ENCODE measurements at regions not wholly inside any gene's neighbourhood (a gene's known extent, or its start where the extent isn't known, plus 50 kb on each side); places are given as distances from the start of the nearest gene placed in this dataset.

DNA sequence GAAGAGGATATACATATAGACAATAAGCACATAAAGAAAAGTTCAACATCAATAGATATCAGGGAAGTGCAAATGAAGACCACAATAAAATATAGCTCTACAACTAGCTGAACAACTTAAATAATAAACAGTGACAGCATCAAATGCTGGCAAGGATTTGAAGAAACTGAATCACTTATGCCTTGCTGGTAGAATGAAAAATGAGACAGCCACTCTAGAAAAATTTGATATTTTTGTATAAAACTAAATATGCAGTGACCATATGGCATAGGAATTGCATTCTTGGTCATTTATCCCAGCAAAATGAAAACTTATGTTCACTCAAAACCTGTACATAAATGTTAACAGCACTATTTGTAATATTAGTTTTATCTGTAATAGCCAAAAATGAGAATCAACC is 1102.0 kb downstream of the C4orf33 start:
- ATAC-seq = no peak
- TF ChIP-seq SNAI2 (CRISPR knock-in tag; IDR thresholded peaks at IDR 0.05) (no peak), ARNTL (CRISPR knock-in tag; IDR thresholded peaks at IDR 0.05; ENCODE audit: borderline replicate concordance, low read depth) (no peak), ZFP3 (CRISPR knock-in tag; IDR thresholded peaks at IDR 0.05) (no peak)
- TF ChIP-seq, protein P1, sequence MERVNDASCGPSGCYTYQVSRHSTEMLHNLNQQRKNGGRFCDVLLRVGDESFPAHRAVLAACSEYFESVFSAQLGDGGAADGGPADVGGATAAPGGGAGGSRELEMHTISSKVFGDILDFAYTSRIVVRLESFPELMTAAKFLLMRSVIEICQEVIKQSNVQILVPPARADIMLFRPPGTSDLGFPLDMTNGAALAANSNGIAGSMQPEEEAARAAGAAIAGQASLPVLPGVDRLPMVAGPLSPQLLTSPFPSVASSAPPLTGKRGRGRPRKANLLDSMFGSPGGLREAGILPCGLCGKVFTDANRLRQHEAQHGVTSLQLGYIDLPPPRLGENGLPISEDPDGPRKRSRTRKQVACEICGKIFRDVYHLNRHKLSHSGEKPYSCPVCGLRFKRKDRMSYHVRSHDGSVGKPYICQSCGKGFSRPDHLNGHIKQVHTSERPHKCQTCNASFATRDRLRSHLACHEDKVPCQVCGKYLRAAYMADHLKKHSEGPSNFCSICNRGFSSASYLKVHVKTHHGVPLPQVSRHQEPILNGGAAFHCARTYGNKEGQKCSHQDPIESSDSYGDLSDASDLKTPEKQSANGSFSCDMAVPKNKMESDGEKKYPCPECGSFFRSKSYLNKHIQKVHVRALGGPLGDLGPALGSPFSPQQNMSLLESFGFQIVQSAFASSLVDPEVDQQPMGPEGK (CRISPR knock-in tag; IDR thresholded peaks at IDR 0.05; ENCODE audit: borderline replicate concordance) = no peak

DNA sequence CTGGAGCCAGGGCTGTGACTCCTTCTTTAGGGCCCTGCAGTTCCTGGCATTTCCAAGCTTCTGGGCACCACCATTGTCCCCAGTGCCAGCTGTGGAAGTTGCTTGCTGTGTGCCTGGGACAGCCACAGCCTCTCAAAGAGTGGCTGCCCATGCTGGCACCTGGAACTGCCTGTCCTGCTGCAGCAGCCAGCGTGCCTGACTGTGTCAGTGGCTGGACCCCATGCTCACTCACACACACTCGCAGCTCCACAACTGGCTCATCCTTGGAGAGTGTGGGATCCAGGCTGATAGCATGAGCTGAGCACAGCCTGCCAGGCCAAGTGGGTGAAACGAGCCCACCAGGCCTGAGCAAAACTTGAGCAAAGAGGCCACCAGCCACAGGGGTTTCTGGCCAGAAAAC is 1107.6 kb downstream of the C4orf33 start:
- no peak for ATAC-seq

DNA sequence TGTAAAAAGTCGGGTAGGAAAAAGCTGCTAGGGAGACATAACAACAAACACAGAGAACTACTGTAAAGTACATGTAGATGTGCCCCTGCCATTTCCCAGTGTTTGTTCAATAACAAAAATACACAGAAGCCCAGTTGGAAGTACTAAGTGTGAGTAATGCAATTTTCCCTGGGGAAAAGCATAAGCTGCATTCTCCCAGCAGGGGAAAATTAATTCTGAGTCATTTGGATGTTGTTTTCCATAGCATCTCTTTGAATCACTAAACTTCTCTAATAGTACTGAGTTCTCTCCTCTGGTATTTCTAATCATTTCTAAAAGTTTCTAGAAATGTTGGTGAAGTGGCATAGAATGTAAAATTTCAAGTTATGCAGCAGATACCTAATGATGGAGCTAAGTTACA is 1114.9 kb downstream of the C4orf33 start:
- no peak for ATAC-seq
- no peak for TF ChIP-seq RARB (CRISPR knock-in tag; IDR thresholded peaks at IDR 0.05)
- no peak for TF ChIP-seq ESRRG (CRISPR knock-in tag; IDR thresholded peaks at IDR 0.05)
- no peak for TF ChIP-seq SNAI2 (CRISPR knock-in tag; IDR thresholded peaks at IDR 0.05)
- TF ChIP-seq, protein P1 (CRISPR knock-in tag; IDR thresholded peaks at IDR 0.05; ENCODE audit: borderline replicate concordance) = no peak
- TF ChIP-seq, protein P2, sequence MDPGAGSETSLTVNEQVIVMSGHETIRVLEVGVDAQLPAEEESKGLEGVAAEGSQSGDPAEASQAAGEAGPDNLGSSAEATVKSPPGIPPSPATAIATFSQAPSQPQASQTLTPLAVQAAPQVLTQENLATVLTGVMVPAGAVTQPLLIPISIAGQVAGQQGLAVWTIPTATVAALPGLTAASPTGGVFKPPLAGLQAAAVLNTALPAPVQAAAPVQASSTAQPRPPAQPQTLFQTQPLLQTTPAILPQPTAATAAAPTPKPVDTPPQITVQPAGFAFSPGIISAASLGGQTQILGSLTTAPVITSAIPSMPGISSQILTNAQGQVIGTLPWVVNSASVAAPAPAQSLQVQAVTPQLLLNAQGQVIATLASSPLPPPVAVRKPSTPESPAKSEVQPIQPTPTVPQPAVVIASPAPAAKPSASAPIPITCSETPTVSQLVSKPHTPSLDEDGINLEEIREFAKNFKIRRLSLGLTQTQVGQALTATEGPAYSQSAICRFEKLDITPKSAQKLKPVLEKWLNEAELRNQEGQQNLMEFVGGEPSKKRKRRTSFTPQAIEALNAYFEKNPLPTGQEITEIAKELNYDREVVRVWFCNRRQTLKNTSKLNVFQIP (CRISPR knock-in tag; IDR thresholded peaks at IDR 0.05; ENCODE audit: borderline replicate concordance, low read depth) = no peak
- no peak for TF ChIP-seq TOX (CRISPR knock-in tag; IDR thresholded peaks at IDR 0.05; ENCODE audit: borderline replicate concordance)
- no peak for TF ChIP-seq OSR1 (CRISPR knock-in tag; IDR thresholded peaks at IDR 0.05)
- TF ChIP-seq ZNF565 (CRISPR knock-in tag; conservative IDR thresholded peaks at IDR 0.05; ENCODE audit: low read depth) = no peak

More for the DNA sequence above, 1107.6 kb downstream of the C4orf33 start:
- TF ChIP-seq, protein P1 (CRISPR knock-in tag; IDR thresholded peaks at IDR 0.05; ENCODE audit: borderline replicate concordance) = no peak
- TF ChIP-seq RARB (CRISPR knock-in tag; IDR thresholded peaks at IDR 0.05) = no peak
- no peak for TF ChIP-seq ARNTL (CRISPR knock-in tag; IDR thresholded peaks at IDR 0.05; ENCODE audit: borderline replicate concordance, low read depth)
- TF ChIP-seq, protein P2 (CRISPR knock-in tag; IDR thresholded peaks at IDR 0.05; ENCODE audit: borderline replicate concordance, low read depth) = no peak
- TF ChIP-seq SNAI2 (CRISPR knock-in tag; IDR thresholded peaks at IDR 0.05) = no peak
- no peak for TF ChIP-seq ZFP3 (CRISPR knock-in tag; IDR thresholded peaks at IDR 0.05)
- TF ChIP-seq, protein P3, sequence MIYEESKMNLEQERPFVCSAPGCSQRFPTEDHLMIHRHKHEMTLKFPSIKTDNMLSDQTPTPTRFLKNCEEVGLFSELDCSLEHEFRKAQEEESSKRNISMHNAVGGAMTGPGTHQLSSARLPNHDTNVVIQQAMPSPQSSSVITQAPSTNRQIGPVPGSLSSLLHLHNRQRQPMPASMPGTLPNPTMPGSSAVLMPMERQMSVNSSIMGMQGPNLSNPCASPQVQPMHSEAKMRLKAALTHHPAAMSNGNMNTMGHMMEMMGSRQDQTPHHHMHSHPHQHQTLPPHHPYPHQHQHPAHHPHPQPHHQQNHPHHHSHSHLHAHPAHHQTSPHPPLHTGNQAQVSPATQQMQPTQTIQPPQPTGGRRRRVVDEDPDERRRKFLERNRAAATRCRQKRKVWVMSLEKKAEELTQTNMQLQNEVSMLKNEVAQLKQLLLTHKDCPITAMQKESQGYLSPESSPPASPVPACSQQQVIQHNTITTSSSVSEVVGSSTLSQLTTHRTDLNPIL (CRISPR knock-in tag; IDR thresholded peaks at IDR 0.05; ENCODE audit: low read depth) = no peak
- no peak for TF ChIP-seq ZFP30 (CRISPR knock-in tag; IDR thresholded peaks at IDR 0.05)
- no peak for TF ChIP-seq TCF4 (CRISPR knock-in tag; IDR thresholded peaks at IDR 0.05; ENCODE audit: borderline replicate concordance)
- no peak for TF ChIP-seq ISL1 (CRISPR knock-in tag; IDR thresholded peaks at IDR 0.05)
- TF ChIP-seq ZNF8 (CRISPR knock-in tag; IDR thresholded peaks at IDR 0.05) = no peak
- no peak for TF ChIP-seq ZNF70 (CRISPR knock-in tag; IDR thresholded peaks at IDR 0.05)
- TF ChIP-seq OSR1 (CRISPR knock-in tag; IDR thresholded peaks at IDR 0.05) = no peak
- TF ChIP-seq, protein P4, sequence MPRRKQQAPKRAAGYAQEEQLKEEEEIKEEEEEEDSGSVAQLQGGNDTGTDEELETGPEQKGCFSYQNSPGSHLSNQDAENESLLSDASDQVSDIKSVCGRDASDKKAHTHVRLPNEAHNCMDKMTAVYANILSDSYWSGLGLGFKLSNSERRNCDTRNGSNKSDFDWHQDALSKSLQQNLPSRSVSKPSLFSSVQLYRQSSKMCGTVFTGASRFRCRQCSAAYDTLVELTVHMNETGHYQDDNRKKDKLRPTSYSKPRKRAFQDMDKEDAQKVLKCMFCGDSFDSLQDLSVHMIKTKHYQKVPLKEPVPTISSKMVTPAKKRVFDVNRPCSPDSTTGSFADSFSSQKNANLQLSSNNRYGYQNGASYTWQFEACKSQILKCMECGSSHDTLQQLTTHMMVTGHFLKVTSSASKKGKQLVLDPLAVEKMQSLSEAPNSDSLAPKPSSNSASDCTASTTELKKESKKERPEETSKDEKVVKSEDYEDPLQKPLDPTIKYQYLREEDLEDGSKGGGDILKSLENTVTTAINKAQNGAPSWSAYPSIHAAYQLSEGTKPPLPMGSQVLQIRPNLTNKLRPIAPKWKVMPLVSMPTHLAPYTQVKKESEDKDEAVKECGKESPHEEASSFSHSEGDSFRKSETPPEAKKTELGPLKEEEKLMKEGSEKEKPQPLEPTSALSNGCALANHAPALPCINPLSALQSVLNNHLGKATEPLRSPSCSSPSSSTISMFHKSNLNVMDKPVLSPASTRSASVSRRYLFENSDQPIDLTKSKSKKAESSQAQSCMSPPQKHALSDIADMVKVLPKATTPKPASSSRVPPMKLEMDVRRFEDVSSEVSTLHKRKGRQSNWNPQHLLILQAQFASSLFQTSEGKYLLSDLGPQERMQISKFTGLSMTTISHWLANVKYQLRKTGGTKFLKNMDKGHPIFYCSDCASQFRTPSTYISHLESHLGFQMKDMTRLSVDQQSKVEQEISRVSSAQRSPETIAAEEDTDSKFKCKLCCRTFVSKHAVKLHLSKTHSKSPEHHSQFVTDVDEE (CRISPR knock-in tag; IDR thresholded peaks at IDR 0.05) = no peak
- no peak for TF ChIP-seq CSDC2 (CRISPR knock-in tag; IDR thresholded peaks at IDR 0.05)
- no peak for TF ChIP-seq PPARA (CRISPR knock-in tag; IDR thresholded peaks at IDR 0.05; ENCODE audit: borderline replicate concordance)
- TF ChIP-seq, protein P5, sequence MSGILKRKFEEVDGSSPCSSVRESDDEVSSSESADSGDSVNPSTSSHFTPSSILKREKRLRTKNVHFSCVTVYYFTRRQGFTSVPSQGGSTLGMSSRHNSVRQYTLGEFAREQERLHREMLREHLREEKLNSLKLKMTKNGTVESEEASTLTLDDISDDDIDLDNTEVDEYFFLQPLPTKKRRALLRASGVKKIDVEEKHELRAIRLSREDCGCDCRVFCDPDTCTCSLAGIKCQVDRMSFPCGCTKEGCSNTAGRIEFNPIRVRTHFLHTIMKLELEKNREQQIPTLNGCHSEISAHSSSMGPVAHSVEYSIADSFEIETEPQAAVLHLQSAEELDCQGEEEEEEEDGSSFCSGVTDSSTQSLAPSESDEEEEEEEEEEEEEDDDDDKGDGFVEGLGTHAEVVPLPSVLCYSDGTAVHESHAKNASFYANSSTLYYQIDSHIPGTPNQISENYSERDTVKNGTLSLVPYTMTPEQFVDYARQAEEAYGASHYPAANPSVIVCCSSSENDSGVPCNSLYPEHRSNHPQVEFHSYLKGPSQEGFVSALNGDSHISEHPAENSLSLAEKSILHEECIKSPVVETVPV (CRISPR knock-in tag; IDR thresholded peaks at IDR 0.05) = no peak
